ENCODE measurements at regions not wholly inside any gene's neighbourhood (a gene's known extent, or its start where the extent isn't known, plus 50 kb on each side); places are given as distances from the start of the nearest gene placed in this dataset.

DNA sequence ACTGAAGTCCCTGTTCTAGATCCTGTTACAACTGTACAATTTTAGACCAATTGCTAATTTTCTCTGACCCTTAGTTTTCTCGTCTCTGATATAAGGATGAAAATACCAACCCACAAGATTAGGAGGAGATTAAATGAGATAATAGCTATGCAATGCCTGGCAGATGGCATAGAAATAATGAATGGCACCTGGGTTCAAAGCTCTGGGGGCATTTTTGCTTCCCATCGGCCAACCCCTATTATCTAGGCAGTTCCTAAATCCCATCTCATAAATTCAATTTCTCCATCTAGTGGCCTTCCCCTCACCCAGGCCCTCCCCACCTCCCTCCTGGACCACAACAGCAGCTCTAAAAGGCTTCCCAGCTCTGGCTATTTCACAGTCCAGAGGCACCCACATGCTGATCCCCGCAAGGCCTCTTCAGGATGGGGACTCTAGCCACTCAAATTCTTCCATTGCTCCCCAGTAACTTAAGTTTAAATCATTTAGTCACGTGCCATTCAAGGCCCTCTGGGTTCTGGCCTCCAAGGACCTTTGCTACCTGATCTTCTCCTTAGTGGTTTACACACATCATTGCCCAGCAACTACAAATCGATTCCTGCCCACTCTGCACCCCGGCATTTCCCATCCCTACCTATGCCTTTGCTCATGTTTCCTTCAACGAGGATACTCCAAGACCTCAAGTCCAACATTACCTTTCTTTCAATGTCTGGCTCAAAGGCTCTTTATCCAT is 202.4 kb upstream of the KLF14 start:
- TF ChIP-seq EP300 (IDR thresholded peaks at IDR 0.05; ENCODE audit: borderline replicate concordance) (no peak), RAD21 (IDR thresholded peaks at IDR 0.05; ENCODE audit: low read depth) (no peak), TEAD4 (IDR thresholded peaks at IDR 0.05) (no peak), TAF1 (IDR thresholded peaks at IDR 0.05; ENCODE audit: low read depth) (no peak), EGR1 (IDR thresholded peaks at IDR 0.05) (no peak), FOXM1 (IDR thresholded peaks at IDR 0.05; ENCODE audit: borderline replicate concordance, low read depth) (no peak), YY1 (IDR thresholded peaks at IDR 0.05; ENCODE audit: low read depth) (no peak), NFIC (IDR thresholded peaks at IDR 0.05) (no peak), CEBPB (IDR thresholded peaks at IDR 0.05) (no peak)
- TF ChIP-seq, protein P1, sequence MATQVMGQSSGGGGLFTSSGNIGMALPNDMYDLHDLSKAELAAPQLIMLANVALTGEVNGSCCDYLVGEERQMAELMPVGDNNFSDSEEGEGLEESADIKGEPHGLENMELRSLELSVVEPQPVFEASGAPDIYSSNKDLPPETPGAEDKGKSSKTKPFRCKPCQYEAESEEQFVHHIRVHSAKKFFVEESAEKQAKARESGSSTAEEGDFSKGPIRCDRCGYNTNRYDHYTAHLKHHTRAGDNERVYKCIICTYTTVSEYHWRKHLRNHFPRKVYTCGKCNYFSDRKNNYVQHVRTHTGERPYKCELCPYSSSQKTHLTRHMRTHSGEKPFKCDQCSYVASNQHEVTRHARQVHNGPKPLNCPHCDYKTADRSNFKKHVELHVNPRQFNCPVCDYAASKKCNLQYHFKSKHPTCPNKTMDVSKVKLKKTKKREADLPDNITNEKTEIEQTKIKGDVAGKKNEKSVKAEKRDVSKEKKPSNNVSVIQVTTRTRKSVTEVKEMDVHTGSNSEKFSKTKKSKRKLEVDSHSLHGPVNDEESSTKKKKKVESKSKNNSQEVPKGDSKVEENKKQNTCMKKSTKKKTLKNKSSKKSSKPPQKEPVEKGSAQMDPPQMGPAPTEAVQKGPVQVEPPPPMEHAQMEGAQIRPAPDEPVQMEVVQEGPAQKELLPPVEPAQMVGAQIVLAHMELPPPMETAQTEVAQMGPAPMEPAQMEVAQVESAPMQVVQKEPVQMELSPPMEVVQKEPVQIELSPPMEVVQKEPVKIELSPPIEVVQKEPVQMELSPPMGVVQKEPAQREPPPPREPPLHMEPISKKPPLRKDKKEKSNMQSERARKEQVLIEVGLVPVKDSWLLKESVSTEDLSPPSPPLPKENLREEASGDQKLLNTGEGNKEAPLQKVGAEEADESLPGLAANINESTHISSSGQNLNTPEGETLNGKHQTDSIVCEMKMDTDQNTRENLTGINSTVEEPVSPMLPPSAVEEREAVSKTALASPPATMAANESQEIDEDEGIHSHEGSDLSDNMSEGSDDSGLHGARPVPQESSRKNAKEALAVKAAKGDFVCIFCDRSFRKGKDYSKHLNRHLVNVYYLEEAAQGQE (IDR thresholded peaks at IDR 0.05; ENCODE audit: low read depth): no peak
- TF ChIP-seq, protein P2, sequence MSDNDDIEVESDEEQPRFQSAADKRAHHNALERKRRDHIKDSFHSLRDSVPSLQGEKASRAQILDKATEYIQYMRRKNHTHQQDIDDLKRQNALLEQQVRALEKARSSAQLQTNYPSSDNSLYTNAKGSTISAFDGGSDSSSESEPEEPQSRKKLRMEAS (IDR thresholded peaks at IDR 0.05): no peak
- TF ChIP-seq, protein P3, sequence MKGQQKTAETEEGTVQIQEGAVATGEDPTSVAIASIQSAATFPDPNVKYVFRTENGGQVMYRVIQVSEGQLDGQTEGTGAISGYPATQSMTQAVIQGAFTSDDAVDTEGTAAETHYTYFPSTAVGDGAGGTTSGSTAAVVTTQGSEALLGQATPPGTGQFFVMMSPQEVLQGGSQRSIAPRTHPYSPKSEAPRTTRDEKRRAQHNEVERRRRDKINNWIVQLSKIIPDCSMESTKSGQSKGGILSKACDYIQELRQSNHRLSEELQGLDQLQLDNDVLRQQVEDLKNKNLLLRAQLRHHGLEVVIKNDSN (IDR thresholded peaks at IDR 0.05): no peak

Measured in Ishikawa (cell line).